Suppressor macrophage (primary cell): ENCODE measurements at regions not wholly inside any gene's neighbourhood (a gene's known extent, or its start where the extent isn't known, plus 50 kb on each side); places are given as distances from the start of the nearest gene placed in this dataset.

Source experiments
- DNase-seq, 4 experiments: peaks; one replicate each; pipeline ENCODE4 v3.0.0-alpha.2; 2020 to 2022

DNA sequence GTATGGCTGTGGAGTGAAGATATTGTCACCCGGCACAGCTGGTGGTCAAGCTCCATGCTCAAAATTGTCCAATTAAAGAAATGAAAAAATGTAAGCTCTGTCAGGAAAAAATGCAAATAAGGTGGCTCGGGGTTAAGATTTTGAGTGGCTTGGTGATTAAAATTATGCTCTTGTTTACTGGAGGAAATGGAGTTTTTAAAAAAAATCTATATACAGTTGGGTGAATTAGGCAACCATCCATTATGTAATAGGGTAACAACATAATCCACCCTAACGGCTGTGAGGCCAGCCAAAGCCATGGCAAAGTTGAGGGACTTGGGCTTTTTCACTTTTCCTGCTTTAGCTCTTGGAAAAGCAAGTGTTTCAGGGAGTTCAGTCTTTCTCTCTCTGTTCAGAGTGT is 260.8 kb upstream of the HABP2 start:
- DNase-seq, result peak in 2 of 4 experiments; percentile 28 to 33

DNA sequence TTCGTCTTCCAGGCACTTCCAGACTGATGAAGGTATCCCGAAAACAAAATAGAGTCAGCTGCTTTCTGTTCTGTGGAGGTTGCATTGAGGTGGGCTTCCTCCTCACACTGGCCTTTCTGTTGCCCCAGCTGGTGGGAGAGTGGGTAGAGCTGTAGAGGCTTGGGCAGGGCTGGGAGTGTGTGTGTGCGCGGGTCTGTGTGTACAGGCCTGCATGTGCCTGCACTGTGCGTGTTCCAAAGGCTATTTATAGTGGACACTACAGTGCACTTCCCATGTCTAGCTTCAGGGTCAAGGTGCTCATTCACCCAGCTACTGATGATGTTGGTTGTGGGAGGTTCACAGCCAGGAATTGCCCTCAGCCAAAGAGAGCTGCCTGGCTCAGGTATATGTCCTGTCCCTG is 260.1 kb upstream of the HABP2 start:
- no peak for DNase-seq

DNA sequence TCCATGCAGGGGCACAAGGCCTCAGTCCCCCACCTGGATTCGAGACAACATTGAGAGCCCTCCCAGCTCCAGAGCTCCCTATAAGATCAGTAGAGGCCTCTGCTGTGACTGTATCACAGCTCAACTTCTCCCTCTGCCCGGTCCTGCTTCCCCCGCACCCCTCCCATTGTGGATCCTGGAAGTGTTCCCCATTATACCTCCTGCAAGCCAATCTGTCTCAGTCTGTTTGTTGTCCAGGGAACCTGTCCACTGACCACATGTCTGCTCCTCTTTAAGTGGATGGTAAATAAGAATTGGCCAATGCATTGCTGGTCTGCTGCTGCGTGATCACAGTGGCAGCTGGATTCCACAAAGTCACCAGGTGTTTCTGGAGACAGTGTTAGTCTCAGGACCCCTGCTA is 259.7 kb upstream of the HABP2 start:
- no peak for DNase-seq

DNA sequence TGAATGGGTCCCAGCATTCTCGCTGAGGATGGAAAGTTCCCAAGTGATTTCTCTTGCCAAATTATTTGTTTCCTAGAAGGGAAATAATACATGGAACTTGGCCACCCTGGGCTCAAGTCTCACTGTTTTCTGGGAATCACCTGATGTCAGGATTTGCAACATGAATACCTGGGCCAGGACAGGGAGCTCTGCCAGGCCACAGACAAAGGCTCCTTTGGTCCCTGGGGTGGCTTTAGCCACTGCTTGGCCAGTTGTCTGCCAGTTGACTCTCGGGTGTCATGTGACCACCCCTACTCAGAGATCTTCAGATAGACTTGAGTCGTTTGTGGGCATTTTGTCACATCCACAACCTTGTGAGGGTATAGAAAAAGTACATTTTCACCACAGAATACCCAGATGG is 258.0 kb upstream of the HABP2 start:
- DNase-seq, result no peak

DNA sequence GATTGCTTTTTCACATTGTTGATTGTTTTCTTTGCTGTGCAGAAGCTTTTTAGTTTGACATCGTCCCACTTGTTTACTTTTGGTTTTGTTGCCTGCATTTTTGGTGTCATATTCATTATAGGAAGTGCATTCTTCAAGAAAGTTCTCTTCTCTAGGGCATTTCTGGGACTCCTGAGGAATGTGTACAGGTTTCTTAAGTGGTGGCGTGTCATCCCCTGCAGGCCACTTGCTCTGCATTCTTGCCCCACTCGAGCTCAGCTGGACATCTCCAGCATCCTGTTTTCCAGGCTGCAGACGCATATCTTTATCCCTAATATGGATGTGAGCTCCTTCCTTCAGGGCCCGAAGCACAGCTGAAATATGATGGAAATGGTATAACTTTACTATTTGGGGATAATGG is 255.6 kb upstream of the HABP2 start:
- DNase-seq, result no peak

DNA sequence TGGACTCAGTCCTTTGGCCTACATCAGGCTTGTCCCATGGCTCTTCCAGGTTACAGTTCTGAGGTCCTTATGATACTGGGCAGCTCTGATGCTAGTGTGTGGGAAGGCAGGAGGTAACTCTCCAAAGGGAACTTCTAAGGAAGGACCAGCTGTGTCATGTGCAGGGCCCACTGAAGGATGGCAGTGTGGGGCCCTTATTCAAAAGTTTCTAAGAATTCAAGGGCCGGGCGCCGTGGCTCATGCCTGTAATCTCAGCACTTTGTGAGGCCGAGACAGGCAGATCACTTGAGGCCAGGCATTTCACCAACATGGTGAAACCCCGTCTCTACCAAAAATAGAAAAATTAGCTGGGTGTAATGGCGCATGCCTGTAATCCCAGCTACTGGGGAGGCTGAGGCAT is 254.2 kb upstream of the HABP2 start:
- no peak for DNase-seq

DNA sequence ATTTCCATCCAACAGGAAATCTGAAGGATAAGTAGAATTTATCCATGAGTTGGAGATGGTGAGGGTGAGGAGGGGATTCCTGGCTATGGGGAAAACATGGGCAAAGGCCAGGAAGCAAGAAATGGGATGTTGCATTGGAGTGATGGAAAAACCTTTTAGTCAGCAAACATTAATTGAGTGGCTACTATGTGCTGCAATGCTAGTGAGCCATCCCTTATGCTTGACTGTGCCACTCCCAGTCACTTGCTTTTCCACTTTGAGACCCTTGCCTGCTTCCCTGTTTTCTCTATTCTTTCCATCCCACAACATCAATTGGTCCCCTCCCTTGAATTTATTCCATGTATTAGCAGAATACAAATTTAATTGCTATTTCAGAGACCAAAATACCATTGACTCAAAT is 252.7 kb upstream of the HABP2 start:
- no peak for DNase-seq

DNA sequence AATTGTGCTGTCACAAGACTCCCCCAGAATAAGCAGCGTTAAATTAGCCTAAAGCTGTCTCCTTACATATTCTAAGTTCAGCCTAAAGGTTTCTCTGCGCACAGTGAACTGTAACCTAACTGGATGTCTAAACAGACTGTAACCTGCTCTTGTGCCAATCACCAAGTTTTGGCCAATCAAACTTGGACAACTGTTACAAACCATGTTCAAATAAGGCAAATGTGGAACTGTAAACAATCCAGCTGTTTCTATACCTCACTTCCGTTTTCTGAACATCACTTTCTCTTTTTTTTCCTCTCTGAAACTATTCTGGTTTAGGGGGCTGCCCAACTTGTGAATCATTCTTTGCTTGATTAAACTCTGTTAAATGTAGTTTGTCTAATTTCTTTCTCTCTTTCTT is 252.2 kb upstream of the HABP2 start:
- peak; percentile 38 to 74 (median 60) for DNase-seq

DNA sequence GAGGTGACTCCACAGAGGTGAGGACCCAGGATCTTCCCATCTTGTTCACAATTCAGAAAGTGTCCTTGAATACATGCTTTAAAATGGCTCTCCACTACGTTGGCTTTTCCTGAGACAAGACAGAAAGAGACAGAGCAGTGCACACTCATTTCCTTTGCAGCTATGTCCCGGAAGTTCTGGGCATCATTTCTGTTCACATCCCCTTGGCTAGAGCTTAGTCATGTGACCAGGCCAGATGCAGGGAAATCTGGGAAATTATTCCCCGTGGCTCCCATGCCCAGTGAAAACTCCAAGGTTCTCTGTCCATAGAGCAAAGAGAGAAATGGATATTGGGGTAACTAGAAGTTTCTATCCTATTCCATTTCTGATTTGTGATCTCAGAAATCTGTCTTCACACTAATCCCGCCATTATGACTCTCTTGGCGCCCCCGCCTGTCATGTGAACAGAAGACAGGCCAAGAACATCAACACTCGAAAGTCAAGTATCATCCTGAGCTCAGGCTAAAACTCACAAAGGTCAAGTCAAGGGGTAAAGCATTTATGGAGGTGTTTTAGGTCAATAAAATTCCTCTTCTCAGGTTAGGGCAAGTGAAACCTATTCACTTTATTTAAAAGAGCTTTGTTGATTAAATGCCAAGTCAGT is 251.4 kb upstream of the HABP2 start:
- peak in 1 of 4 experiments; percentile 23 for DNase-seq

DNA sequence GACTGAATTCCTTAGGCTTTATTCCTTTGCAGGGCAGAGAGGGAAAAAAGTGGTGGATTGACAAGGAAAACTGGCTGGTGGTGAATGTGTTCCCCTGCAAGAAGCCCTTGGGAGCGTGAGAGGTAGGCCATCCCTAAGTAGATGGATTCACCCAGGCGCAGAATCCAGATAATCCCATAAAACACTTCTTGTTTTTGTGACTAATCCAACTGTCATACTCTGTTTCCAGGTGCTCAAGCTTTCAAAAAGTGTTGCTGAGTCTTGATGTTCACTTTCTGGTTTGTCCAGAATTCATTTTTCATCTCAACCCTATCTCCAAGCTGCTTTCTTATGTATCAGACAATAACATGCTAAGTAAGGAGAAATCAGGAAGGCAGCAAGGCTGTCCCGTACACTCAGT is 250.8 kb upstream of the HABP2 start:
- no peak for DNase-seq

DNA sequence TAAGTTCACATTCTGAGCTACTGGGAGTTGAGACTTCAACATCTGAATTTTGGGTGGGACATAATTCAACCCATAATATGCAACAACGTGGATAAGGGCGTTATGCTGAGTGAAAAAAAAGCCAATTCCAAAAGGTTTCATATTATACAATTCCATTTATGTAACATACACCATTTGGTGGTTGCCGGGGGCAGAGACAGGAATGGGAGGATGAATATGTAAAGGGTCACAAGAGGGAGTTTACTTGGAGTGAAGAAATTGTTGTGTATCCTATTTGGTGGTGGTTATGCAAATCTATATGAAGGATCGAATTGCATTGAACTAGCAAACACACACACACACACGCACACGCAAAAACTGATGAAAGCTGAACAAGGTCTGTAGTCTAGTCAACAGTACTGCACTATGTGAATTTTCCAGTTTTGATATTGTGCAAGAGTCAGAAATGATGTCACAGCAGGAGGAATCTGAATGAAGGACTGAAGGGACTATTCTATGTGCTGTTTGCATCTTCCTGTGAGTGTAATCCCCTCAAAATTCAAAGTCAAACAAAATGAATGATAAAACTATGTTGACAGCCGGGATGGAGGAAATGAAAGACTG is 249.2 kb upstream of the HABP2 start:
- peak; percentile 36 to 73 (median 62) for DNase-seq

DNA sequence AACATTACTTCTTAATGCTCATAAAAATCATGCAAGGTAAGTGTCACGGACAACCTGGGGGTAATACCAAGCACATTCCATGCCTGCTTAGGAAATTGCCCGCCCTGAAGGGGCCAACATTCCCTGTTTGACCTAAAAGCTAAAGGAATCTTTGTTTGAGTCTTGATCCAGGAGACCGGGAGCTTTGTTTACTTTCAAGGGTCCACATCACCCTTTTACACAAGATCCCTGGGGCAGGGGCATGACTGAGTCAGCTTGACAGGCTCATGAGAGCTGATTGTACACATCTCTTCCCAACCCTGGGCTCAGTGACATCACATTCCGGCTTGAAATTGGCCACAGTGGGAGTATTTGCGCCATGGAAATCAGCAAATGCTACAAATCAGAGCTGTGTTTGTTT is 248.1 kb upstream of the HABP2 start:
- no peak for DNase-seq

DNA sequence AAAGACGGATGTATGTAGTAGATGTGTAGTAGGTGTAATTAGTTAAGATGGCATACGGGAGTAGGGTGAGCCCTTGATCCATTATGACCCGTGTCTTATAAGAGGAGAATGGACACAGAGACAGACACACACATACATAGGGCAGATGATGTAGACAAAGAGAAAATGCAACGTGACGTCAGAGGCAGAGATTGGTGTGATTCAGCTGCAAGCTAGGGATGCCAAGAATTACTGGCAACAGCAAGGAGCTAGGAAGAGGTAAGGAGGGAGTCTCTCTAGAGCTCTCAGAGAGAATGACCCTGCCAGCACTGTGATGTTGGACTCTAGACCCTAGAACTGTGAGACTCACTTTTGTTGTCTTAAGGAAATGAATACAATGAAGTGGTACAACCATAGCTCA is 247.0 kb upstream of the HABP2 start:
- DNase-seq, result no peak

DNA sequence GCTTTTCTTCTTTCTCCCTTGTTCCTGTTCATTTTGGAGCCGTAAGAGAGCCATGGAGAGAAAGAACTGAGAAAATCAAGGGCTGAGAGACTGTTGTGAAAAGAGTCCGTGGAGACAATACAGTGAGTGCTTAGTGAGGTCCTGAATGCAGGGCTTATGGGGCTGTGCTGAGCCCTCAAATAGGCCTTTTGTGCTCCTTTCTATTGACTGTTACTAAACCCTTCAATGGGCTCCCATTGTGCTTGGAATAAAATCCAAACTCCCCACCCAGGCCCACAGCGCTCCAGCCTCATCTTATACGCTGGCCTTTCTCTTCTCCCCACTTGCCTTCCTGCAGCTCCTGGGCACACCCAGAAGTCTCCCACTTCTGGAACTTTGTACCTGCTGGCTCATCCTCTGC is 243.1 kb upstream of the HABP2 start:
- no peak for DNase-seq

DNA sequence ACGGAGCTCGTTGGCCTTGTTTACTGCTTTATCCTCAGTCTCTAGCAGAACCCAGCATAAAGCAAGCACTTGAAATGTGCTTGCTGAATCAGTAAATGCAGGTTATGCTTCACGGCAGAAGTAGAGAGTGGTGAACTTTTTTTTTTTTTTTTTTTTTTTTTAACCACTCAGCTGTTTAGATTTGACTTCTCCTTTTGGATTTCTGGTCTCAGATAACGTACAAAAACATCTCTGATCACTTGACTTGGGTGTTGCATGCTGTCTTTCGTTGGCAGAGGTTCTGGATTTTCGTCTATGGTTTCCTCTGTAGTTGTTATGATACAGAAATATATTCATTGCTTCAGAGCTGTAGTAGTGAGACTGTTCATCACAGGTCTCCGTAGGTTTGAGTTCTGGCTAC is 242.5 kb upstream of the HABP2 start:
- DNase-seq, result peak; percentile 39 to 79 (median 68)

DNA sequence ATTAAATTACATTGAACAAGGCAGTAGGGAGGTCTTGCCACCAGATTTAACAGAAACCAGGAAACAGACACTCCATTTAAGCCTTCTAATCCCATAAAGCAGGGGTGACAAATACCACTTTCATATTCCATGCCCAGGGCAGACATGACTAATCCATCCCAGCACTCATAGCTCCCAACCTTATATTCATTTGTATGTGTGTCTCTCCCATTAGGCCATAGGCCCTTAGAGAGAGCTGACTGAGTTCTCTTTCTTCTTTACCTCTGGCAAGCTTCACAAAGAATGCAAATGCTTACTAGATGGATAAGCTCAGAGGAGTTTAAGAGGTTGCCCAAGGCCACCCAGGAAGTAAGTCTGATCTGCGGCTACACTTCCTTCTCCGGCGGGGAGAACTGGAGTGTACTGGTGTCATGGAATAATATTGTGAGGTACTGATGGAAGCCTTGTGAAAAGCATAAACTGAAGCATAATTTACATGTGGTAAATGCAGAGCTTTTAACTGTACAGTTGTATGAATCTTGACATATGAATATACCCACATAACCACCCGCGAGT is 239.7 kb upstream of the HABP2 start:
- DNase-seq, result peak in 3 of 4 experiments; percentile 52 to 60 (median 57)

DNA sequence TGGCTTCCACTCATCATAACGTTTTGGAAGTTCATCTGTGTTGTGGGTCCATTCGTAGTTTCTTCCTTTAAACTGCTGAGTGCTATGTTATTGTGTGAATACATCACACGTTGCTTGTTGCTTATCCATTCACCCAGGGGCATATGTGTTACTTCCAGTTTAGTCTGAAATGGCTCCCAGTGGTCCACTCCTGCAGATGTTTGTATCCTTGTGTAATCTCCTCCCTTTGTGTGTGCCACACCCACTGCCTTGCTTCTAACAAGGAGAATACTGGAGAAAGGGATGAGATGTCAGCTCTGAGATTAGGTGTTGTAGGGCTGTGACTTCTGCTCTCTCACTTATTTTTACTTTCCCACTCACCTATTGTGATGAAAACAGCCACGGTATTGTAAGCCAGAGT is 239.1 kb upstream of the HABP2 start:
- DNase-seq, result no peak

DNA sequence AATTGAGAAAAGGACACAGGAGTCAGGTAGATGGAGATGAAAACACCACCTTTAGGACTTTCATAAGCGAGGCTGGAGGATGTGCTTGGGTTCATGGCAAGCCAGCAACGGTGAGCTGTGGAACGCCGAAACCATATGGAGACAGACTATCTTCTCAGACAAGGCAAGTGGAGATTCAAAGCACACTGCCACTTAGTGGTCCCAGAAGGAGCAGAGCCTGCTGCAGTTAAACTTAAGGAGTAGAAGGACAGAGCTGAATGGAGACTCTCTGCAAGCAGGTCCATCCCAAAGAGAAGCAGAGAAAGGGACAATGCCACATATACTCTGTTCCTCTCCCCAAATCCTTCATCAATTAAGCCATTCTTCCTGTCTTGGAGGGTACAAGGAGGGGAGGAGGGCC is 236.3 kb upstream of the HABP2 start:
- DNase-seq, result no peak

DNA sequence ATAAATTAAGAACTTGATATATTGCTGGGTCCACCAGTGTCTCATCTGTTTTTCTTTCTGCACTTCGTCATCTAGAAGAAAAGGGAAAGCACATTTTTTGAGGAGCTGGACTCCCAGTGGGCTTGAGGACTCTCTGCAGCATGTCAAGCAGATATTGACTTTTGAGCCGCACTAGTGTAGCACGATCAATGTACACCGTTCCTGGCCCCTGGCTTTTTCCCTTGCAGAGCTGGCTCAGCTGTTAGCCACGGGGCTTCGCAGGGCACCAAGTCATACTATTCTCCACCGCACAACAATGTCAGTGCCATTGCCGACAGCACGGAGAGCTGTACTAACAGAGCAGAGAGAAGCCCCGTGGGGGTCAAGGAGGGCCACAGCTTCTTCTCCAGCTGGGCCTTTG is 235.4 kb upstream of the HABP2 start:
- DNase-seq, result no peak

DNA sequence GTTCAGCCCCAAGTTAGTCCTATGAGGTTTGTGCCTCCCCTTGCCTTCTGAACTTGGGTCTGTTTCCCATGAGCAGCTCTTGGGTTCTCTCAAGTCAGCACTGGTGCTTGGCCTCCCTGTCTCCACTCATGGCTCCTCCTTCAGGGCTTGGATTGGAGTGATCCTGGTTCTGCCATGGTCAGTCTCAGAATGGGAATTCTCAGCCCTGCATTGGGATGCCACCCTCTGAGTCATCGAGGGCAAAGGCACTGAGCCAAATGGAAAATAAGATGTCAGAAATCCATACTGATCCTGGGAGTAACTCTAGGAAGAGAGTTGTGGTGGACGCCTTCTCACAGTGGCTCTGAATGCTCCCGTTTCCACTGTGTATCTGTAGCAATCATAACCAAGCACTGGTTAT is 233.4 kb upstream of the HABP2 start:
- no peak for DNase-seq

DNA sequence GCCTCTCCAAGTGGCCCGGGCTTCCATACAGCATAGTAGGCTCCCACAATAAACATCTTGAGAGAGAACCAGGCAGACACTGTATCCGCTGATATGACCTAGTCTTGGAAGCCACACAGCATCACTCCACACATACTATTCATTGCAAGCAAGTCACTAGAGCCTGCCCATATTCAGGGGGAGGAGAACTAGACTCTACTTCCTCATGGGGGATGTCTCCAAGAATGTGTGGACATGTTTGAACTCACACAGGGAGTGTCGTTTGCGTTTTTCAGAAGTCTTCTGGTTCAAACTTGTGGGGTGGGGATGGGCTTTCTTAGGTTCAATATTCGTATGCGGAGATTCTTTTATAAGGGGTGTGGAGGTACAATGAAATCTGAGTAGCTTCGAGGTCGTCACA is 232.6 kb upstream of the HABP2 start:
- peak; percentile 48 to 71 (median 56) for DNase-seq

DNA sequence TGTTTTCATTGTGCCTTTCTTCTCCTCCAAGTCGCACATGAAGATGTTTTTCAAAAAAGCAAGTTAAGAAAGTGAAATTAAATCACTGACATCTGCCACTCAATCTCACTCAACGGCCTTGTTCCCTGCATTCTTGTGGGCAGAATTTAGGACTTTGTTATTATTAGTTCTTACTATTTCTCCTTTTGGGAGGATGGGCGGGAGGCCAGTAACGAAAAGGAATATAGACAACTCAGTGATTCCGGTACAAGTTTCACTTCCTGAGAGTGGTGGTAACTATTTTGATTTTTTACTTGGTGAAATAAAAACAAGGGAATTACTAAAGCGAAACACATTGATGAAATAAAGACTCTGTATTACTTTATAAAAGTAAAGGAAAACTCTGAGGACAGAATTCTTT is 231.9 kb upstream of the HABP2 start:
- peak; percentile 73 to 90 (median 83) for DNase-seq

DNA sequence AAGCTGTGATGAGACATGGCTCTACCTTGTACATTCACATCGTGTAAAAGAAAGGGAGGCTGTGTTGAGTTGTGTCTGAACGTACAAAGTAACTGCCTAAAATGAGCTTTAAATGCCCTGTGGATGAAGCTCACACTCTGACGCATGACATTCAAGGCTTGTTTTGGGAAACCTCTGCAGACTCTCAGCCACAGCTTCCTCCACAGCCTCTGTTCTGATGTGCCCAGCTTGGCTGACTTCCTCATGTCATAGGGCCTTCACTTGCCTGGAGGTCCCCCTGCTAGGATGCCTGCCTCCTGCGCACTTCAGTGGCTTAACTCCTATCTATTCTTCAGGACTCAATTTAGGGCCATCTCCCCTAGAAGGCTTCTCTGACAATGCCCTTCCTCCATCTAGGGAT is 230.0 kb upstream of the HABP2 start:
- peak; percentile 86 to 94 (median 92) for DNase-seq

DNA sequence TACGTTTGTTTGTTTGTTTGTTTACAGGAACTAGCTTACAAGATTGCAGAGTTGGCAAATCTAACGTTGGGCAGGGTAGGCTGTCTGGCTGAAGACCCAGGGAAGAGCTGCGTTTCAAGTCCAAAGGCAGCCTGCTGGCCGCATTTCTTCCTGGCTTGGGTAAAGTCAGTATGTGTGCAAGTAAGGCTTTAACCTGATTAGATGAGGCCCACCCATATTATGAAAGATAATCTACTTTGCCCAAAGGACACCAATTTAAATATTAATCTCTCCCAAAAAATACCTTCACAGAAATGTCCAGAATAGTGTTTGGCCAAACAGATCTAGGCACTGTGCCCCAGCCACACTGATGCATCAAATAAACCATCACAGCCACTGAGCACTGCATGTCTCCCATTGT is 228.9 kb upstream of the HABP2 start:
- DNase-seq, result no peak
